ENCODE measurements at regions not wholly inside any gene's neighbourhood (a gene's known extent, or its start where the extent isn't known, plus 50 kb on each side); places are given as distances from the start of the nearest gene placed in this dataset.

GRCh38 chr12:94790825-94791224 is 140.5 kb upstream of the TMCC3 start:
- no peak overlapping the region for H3K4me3 ChIP-seq (ENCODE audit: insufficient read depth, low read length, poor library complexity, severe bottlenecking)
- no peak overlapping the region for H3K27ac ChIP-seq (ENCODE audit: low read depth, low read length)
- H3K36me3 ChIP-seq (ENCODE audit: low read length) = no peaks in the 10 kb centered on the region
- H3K9me2 ChIP-seq (replicated peaks; ENCODE audit: insufficient read depth, low read length) = no peaks in the 10 kb centered on the region
- no peaks in the 10 kb centered on the region for H3K9me3 ChIP-seq (ENCODE audit: insufficient read depth, low read length)
- no peak overlapping the region for H2AFZ ChIP-seq (ENCODE audit: low read depth, low read length, severe bottlenecking)
- no peaks in the 10 kb centered on the region for H3K27me3 ChIP-seq (ENCODE audit: low read length)
- H3K79me2 ChIP-seq (ENCODE audit: insufficient read depth, low read length) = no peaks in the 10 kb centered on the region
- no peaks in the 10 kb centered on the region for H3F3A ChIP-seq (ENCODE audit: insufficient read depth)
- no peaks in the 10 kb centered on the region for H4K20me1 ChIP-seq (ENCODE audit: low read depth, low read length)
- no peak overlapping the region for H3K4me2 ChIP-seq (ENCODE audit: low read depth, low read length, poor library complexity, severe bottlenecking)
- H3K9ac ChIP-seq (ENCODE audit: low read length) = no peak overlapping the region
- TF ChIP-seq CTCF (IDR thresholded peaks at IDR 0.05; ENCODE audit: insufficient read depth, low read length, poor library complexity, severe bottlenecking) (no peak), EZH2phosphoT487 (conservative IDR thresholded peaks at IDR 0.05; ENCODE audit: low read length) (no peak)

- no peak overlapping the region for H3K4me3 ChIP-seq (ENCODE audit: insufficient read depth, low read length, poor library complexity, severe bottlenecking)
- H2AFZ ChIP-seq (ENCODE audit: low read depth, low read length, severe bottlenecking) = no peak overlapping the region
- H3K36me3 ChIP-seq (ENCODE audit: low read length) = 0 out of 2 replicates have a peak, but pooled peaks cover 4% of the 10 kb centered on the region
- H3K9ac ChIP-seq (ENCODE audit: low read length) = no peak overlapping the region
- H4K20me1 ChIP-seq (ENCODE audit: low read depth, low read length) = no peaks in the 10 kb centered on the region
- no peaks in the 10 kb centered on the region for H3K9me2 ChIP-seq (replicated peaks; ENCODE audit: insufficient read depth, low read length)
- no peak overlapping the region for H3K4me2 ChIP-seq (ENCODE audit: low read depth, low read length, poor library complexity, severe bottlenecking)
- H3K27ac ChIP-seq (ENCODE audit: low read depth, low read length) = no peak overlapping the region
- H3K27me3 ChIP-seq (ENCODE audit: low read length) = no peaks in the 10 kb centered on the region
- H3K79me2 ChIP-seq (ENCODE audit: insufficient read depth, low read length) = no peaks in the 10 kb centered on the region
- no peaks in the 10 kb centered on the region for H3K9me3 ChIP-seq (ENCODE audit: insufficient read depth, low read length)
- no peak for TF ChIP-seq EZH2phosphoT487 (conservative IDR thresholded peaks at IDR 0.05; ENCODE audit: low read length)
- no peak for TF ChIP-seq CTCF (IDR thresholded peaks at IDR 0.05; ENCODE audit: insufficient read depth, low read length, poor library complexity, severe bottlenecking)
- no peaks in the 10 kb centered on the region for H3F3A ChIP-seq (ENCODE audit: insufficient read depth)
Measured at GRCh38 chr12:94790370-94790769, 140.0 kb upstream of the TMCC3 start.

- no peaks in the 10 kb centered on the region for H3K9me2 ChIP-seq (replicated peaks; ENCODE audit: insufficient read depth, low read length)
Measured at GRCh38 chr12:94789510-94790225, 139.3 kb upstream of the TMCC3 start.

More at GRCh38 chr12:94789510-94790225, 139.3 kb upstream of the TMCC3 start:
- H3K9me3 ChIP-seq (ENCODE audit: insufficient read depth, low read length) = no peaks in the 10 kb centered on the region
- no peak overlapping the region for H3K27ac ChIP-seq (ENCODE audit: low read depth, low read length)
- H3K79me2 ChIP-seq (ENCODE audit: insufficient read depth, low read length) = no peaks in the 10 kb centered on the region
- no peaks in the 10 kb centered on the region for H3K27me3 ChIP-seq (ENCODE audit: low read length)
- H4K20me1 ChIP-seq (ENCODE audit: low read depth, low read length) = no peaks in the 10 kb centered on the region
- no peak overlapping the region for H3K4me2 ChIP-seq (ENCODE audit: low read depth, low read length, poor library complexity, severe bottlenecking)
- no peak overlapping the region for H3K9ac ChIP-seq (ENCODE audit: low read length)
- H2AFZ ChIP-seq (ENCODE audit: low read depth, low read length, severe bottlenecking) = no peak overlapping the region
- TF ChIP-seq CTCF (IDR thresholded peaks at IDR 0.05; ENCODE audit: insufficient read depth, low read length, poor library complexity, severe bottlenecking) (no peak), EZH2phosphoT487 (conservative IDR thresholded peaks at IDR 0.05; ENCODE audit: low read length) (no peak)
- no peaks in the 10 kb centered on the region for H3F3A ChIP-seq (ENCODE audit: insufficient read depth)
- no peak overlapping the region for H3K4me3 ChIP-seq (ENCODE audit: insufficient read depth, low read length, poor library complexity, severe bottlenecking)
- H3K36me3 ChIP-seq (ENCODE audit: low read length) = 0 out of 2 replicates have a peak, but pooled peaks cover 4% of the 10 kb centered on the region
